Tibial nerve (tissue), 4 donors: ENCODE measurements at regions not wholly inside any gene's neighbourhood (a gene's known extent, or its start where the extent isn't known, plus 50 kb on each side); places are given as distances from the start of the nearest gene placed in this dataset.

ENCODE experiments used
- CTCF ChIP-seq, 5 experiments: fragments of 200-600 bp in 3 of 5; fragments of 450-650 bp in 2 of 5; sonication (generic) in 3 of 5; IDR thresholded peaks; one replicate each; pipeline ENCODE4 v1.5.1; 2016 to 2019; ENCODE audit warnings: antibody characterized with exemption in 5 of 5, mild to moderate bottlenecking in 3 of 5, moderate library complexity in 2 of 5
- EP300 ChIP-seq, 2 donors: sonication (generic); formaldehyde crosslinking; IDR thresholded peaks; one replicate each; pipeline ENCODE4 v1.6.1; 2017; ENCODE audit warnings: antibody characterized with exemption in 2 of 2, mild to moderate bottlenecking in 1 of 2
- POLR2A ChIP-seq, 2 donors: fragments of 450-650 bp; IDR thresholded peaks; one replicate each; pipeline ENCODE4 v1.6.1; 2017; ENCODE audit warnings: antibody characterized with exemption in 2 of 2, mild to moderate bottlenecking in 2 of 2, moderate library complexity in 2 of 2

- TF ChIP-seq EP300 (IDR thresholded peaks at IDR 0.05) (no peak), CTCF (IDR thresholded peaks at IDR 0.05) (no peak), POLR2A (IDR thresholded peaks at IDR 0.05) (no peak)
Measured at GRCh38 chr20:60970601-60971000, 281.5 kb upstream of the CDH4 start.
